T47D (cell line): ENCODE measurements at regions not wholly inside any gene's neighbourhood (a gene's known extent, or its start where the extent isn't known, plus 50 kb on each side); places are given as distances from the start of the nearest gene placed in this dataset.
"Not testable (repeated sequence)": the region's sequence is repeated elsewhere in the genome, so short reads cannot be mapped to it uniquely, and the experiment has no call there.

Experiments
- DNase-seq, 2 experiments: peaks; one replicate each; pipeline versions ENCODE4 v3.0.0 to v3.0.0-alpha.2; 2011 to 2012; ENCODE audit warnings: low read depth in 1 of 2, low spot score in 1 of 2
- JUND ChIP-seq: IDR thresholded peaks from 2 replicates; pipeline ENCODE4 v1.6.1; 2012; ENCODE audit warnings: low read depth
- in situ Hi-C: cut with HindIII; loops from 2 replicates; pipeline ENCODE4 v1.10.0; 2016; ENCODE audit warnings: low sequenced_read_pairs, low pct_unique_long_range_greater_than_20kb

DNA sequence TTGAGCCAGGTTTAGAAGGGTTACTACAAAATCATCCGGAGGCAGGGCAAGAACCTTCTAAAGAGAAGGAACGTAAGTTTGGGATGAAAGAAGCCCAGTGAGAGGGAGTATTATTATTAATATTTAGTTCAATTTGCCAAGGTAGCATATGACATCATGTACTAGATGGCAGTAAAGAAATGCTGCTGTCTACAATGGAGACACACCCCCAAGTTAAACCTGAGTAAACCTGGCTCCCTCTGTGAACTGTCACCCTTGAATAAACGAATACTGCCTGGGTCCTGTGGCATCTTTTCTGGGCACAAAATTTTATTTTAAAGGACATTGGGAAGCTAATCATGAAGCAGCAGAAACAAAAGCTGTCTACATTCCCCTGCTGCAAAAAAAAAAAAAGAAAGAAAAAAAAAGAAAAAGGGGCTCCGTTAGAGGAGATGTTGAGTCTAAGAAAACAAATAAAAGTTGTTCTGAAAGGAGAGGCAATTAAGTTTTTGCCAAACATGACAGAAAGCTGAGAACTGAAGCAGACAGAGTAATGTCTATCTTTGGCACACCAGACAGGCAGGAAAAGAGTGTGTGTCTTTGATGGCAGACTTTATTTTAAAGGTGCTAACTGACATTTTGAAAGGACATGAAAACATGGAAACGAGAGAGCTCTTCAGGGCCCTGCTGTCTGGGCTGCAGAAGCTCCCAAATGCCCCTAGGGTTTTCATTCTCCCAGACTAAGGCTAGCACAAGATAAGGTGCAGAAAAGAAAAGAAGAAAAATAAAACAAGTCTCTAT is 557.7 kb upstream of the CHAC2 start:
- no peak for DNase-seq
- in situ Hi-C loops: no loop called here
- TF ChIP-seq JUND: no peak

GRCh38 chr2:53208815-53209214 is 558.8 kb upstream of the CHAC2 start:
- no peak for TF ChIP-seq JUND
- in situ Hi-C loops: no loop called here
- no peak for DNase-seq

DNA sequence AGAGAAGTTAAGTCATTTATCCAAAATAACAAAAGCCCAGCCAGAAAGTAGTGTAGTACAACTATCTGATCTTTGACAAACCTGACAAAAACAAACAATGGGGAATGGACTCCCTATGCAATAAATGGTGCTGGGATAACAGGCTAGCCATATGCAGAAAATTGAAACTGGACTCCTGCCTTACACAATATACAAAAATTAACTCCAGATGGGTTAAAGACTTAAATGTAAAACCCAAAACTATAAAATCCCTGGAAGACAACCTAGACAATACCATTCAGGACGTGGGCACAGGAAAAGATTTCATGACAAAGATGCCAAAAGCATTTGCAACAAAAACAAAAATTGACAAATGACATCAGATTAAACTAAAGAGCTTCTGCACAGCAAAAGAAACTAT is 561.4 kb upstream of the CHAC2 start:
- DNase-seq, in situ Hi-C loops: not testable (repeated sequence)

DNA sequence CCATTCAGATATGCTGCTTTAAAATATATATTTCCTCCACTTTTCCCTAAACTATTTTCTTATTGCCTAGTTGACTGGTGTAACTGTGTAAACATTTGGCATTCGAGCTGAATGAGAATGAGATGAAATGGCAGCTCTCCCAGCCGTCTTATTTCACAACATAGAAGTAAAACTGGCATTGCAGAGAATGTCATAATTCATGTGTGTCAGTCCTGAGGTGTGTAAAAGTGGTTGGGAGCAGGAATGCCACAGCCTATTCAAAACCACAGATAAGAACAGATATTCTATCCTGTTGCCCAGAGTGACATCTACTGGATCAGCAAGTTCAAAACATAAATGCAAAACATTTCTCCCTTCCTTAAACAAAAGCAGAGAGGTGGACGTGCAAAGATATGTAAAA is 565.5 kb upstream of the CHAC2 start:
- in situ Hi-C loops: no loop called here
- DNase-seq: peak in 1 of 2 experiments; percentile 73
- no peak for TF ChIP-seq JUND

DNA sequence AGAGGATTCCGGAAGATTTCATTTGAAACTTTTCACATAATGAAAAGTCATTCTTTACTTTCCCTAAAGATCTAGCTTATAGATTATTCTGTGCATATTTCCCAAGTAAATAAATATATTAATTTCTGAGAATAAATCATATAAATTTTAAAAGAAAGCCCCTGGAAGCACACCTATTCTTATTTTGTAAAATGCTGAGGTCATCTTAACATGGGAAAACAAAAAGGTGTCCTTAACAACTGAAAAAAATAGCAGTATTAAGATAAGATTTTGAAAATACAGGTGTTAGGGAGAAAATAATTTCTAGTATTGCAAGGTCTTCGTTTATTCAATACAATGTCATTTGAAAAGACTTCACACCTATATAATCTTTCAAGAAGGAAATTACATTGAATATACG is 567.5 kb upstream of the CHAC2 start:
- DNase-seq: no peak
- in situ Hi-C loops: no loop called here
- TF ChIP-seq JUND: no peak

DNA sequence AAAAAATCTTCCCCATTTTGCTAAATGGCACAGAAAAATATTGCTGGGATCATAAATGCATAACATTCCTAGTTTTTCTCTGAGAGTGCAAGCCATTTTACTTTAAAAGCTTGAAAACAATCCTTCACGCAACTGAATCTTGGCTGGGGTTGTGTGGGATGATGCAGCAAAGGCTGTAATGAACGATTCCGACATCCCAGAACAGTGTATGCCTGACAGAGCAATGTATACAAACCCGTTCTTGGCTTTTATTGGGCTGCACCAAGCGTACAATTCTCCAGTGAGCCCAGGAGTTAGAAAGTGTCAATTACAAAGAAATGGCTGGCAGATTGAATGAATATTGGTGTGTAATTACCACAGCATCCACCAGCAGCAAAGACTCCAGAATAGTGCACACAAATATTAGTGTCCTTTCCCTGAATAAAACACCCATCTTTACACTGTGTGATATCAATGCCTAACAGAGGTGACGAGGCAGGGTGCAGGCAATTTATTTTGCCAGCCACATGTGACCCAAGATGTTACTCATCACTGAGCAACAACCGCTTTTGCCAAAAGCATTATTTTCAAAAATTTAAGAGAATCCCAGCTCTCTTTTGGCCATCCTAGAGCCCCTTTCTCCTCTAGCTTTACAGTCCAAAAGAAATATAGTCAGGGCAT is 578.6 kb upstream of the CHAC2 start:
- in situ Hi-C loops: no loop called here

GRCh38 chr2:53183581-53183980 is 584.0 kb upstream of the CHAC2 start:
- no peak for TF ChIP-seq JUND
- DNase-seq: no peak
- in situ Hi-C loops: no loop called here

More for the DNA sequence above, 578.6 kb upstream of the CHAC2 start:
- TF ChIP-seq JUND: no peak
- DNase-seq: no peak

- DNase-seq: no peak
- in situ Hi-C loops: no loop called here
- no peak for TF ChIP-seq JUND
Measured at GRCh38 chr2:53182601-53183000, 585.0 kb upstream of the CHAC2 start.

DNA sequence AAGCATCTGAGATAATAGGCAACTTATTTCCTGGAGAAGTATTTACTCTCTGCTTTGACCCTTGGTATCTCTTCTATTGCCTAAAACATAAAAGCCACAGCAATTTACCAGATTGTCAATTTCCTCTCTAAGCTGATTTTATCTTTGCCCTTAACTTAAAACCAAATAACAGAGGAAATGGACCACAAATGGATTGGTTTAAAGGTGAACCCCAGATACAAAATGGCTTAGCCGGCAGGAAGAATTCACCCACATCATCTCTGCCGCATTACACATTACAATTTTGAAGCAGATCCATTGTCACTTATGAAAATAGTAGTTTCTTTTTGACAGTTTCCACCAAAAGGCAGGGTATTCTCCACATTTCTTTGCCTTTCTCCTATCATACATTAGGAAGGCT is 585.8 kb upstream of the CHAC2 start:
- TF ChIP-seq JUND: no peak
- no peak for DNase-seq
- in situ Hi-C loops: no loop called here

DNA sequence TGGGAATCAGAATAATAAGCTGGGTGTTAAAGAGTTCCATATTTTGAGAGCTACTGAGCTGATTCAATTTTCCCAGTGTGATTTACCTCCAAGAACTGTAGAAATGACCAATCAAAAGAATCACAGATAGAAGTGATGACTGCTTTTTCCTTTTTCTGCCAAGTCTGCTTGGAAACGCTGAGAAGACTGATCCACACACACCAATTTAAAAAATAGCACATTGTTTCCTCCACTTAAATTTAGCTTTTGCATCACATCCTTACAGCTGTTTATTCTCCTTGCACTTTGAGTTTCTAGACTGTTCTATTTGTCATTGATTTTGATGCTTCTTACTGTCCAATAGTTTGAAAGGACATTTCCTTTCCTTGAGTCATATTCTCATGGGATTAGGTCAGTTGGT is 590.3 kb upstream of the CHAC2 start:
- no peak for TF ChIP-seq JUND
- in situ Hi-C loops: no loop called here
- no peak for DNase-seq

DNA sequence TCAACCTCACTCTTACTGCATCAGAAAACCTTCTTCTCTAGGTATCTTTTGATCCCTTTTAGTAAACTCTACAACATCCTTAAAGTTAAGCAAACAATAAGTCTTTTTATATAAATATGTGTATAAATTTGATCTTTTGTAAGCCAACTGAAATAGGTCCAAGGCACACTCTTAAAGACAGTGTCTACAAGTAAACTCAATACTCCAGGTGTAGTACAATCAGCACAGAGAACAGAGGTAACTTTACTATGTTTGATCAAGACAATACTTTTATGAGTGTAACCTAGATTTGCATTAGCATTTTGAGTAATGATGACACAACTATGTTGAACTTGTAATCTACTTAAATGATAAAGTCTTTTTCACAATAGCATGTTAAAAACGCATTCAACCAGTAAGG is 593.1 kb upstream of the CHAC2 start:
- in situ Hi-C loops: no loop called here
- no peak for TF ChIP-seq JUND
- DNase-seq: no peak

DNA sequence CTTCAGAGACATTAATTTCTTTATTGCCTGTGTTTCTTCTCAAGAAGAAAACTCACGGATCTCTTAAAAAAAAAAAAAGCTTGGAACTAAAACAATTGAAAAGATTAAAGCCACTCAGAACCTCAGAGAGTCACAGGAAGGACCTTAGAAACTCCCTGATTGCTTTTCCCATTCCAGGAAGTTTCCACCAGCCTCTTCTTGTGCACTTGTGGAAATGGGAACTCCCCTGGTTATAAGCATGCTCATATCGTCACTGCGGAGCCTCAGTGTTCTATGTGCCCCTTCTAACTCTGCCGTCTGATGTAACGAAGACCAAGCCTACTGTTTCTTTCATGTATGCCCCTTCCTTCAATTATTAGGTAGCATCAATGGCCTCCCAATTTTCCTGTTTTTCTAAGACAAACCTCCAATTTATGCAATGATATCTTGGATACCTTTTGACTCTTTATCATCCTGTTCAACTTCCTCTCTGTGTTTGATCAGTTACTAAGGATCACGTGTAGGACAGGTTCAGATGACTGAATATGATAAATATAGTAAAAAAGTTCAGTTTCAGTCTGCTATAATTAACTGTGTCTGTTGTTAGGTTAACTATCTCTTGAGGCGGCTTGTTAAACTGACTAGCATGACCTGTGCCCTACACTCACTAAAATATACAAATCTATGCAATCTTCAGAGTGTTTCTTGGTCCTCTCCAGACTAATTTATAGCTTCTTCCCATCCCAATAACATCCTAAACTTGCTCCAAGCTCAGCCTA is 593.7 kb upstream of the CHAC2 start:
- DNase-seq: no peak
- TF ChIP-seq JUND: no peak
- in situ Hi-C loops: no loop called here

- TF ChIP-seq JUND: no peak
- in situ Hi-C loops: no loop called here
- no peak for DNase-seq
Measured at GRCh38 chr2:53173091-53173490, 594.5 kb upstream of the CHAC2 start.
